Activated T-helper 1 cell treated with Interleukin-2 at 50 U/mL for 16 hours (primary cell): ENCODE measurements at regions not wholly inside any gene's neighbourhood (a gene's known extent, or its start where the extent isn't known, plus 50 kb on each side); places are given as distances from the start of the nearest gene placed in this dataset.

Experiments
- DNase-seq: peaks from one replicate; pipeline ENCODE4 v3.0.0-alpha.2; 2020; ENCODE audit warnings: low read depth

- DNase-seq, result no peak
These were observed 239.2 kb downstream of the MSRB3 start for GRCh38 chr12:65517656-65518210.

DNA sequence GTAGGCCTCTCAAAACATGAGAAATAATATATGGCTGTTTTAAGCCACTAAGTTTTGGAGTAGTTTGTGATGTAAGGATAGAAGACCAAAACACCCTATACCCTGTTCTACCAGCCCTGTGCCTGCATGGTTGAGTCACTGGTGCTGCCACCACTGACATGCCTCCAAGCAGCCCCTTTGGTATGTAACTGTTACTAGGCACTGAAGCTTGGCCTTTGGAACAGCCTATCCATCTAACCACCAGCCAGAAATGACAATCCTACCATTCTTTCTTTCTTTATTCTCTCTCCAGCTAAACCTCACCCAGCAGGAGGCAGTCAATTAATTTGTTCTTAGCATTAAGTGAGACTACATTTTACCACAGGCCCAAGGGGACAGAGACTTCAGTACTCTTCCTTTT is 240.3 kb downstream of the MSRB3 start:
- no peak for DNase-seq

- DNase-seq, result no peak
These were observed 242.2 kb downstream of the MSRB3 start for GRCh38 chr12:65520658-65521057.

DNA sequence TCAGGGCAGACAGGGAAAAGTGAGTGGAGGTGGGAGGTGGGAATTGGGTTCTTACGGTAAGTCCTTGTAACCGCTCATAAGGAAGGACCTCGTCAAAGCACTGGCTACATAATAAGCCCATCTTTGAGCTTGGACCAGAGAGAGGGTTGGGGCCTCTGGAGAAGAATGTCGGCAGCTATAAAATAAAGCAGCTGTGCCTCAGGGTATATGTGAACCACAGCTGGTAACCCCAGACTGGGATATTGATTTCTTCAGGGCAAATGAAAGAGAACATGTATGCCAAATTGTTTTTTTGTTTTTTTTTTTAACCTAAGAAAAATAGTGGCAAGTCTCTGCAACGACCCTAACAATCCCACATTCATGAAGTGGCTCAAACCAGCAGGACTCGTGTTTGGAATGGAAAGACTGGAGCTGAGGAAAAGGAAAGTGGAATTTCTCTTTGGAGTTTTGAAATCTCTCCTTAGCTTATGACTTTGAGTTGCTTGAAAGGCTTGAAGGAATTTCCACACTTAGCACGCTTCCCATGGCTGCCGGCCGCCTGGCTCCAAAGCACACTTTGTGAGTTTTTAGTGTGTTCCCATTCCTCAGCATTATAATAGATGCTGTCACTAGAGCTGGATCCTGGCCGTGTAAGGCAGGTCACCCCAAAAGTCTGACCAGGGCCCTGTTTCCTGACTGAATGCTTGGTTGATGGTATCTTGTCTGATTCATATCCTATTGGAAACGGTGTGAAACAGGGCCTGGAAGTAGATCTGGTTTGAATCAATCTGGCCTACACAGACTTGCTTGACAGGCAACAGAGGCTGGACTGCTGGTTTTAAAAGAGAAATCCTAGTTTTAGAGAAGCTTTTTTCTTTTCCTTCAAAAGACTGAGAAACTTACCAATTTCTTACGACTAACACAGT is 244.7 kb downstream of the MSRB3 start:
- DNase-seq, result no peak

DNA sequence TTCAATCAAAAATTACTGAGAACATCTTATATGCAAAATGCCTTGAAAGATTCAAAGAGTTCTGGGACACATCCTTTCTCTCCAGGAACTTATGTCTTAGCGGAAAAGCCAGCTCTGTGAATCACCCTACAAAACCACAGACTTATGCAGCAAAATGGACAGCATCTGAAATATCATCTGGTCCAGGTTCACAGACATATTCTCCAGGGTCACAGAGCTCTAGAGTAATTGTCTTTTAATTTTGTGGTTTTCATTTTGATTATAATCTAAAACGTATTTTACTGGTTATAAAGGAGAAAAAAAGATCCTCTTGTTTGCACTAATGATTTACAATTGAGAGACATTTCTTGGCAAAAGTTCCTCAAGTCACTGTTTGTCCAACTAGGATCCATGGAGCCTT is 246.2 kb downstream of the MSRB3 start:
- DNase-seq, result no peak

DNA sequence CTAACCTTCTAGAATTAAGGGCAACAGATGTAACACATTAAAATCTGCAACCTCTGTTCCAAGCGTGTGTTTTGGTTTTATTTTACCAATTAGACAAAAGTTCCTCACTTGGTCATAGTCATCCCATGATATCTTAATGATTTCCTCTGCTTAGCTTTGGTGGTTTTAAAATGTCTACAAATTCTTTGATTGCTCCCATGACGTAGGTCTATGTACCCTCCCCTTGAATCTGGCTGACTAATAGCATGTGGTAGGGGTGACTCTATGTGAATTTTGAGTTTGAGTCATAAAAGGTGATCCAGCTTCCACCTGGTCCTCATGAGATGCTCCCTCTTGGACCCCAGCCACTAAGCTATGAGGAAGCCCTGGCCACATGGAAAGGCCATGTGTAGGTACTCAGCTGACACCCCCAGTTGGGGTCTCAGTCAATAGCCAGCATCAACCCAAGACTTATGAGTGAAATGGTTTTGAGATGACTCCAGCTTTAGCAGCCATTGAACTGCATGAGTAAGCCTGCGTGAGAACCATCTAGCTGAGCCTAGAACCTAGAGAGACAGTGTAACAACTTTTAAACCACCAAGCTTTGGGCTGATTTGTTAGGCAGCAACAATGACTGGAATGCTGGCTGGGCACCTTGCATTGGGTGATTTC is 247.1 kb downstream of the MSRB3 start:
- no peak for DNase-seq

DNA sequence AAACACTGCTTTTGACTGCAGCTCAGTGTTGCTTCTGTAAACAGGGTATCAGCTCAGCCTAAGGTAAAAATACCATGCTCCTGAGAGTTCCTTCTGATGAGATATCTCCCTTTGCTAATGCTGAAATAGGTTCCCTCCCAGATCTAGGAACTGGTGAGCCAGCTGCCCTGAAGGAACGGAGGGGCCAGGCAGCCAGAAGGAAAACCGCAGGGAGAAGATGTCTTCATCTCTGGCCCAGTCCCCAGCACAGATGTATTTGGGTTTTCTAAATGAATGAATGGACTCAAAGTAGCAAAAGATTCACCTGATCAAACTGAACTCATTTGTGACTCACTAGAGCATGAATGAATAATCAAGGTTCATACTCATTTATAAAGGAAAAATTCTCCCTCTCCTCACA is 247.8 kb downstream of the MSRB3 start:
- DNase-seq, result no peak

DNA sequence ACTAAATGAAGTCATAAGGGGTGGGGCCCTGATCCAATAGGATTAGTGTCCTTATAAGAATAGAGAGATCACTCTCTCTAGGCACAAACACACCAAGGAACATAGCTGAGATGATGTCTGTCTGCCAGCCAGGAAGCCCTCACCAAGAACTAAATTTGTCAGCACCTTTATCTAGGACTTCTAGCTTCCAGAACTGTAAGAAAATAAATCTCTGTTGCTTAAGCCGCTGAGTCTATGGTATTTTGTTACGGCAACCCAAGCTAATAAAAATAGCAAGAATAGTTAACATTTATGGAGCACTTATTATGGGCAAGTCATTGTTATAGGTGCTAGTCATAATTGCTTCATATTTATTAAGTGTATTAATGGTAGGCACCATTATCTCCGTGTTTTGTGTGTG is 249.6 kb downstream of the MSRB3 start:
- DNase-seq, result no peak

GRCh38 chr12:65529106-65529505 is 250.6 kb downstream of the MSRB3 start:
- DNase-seq, result no peak

- no peak for DNase-seq
These were observed 251.4 kb downstream of the MSRB3 start for GRCh38 chr12:65529771-65530435.

GRCh38 chr12:65532162-65532561 is 253.7 kb downstream of the MSRB3 start:
- no peak for DNase-seq

GRCh38 chr12:65532764-65533163 is 254.3 kb downstream of the MSRB3 start:
- DNase-seq, result no peak

GRCh38 chr12:65533177-65533883 is 254.8 kb downstream of the MSRB3 start:
- no peak for DNase-seq

- no peak for DNase-seq
These were observed 255.9 kb downstream of the MSRB3 start for GRCh38 chr12:65534238-65534841.

- no peak for DNase-seq
These were observed 257.5 kb downstream of the MSRB3 start for GRCh38 chr12:65535946-65536345.

GRCh38 chr12:65536351-65536750 is 257.9 kb downstream of the MSRB3 start:
- DNase-seq, result no peak

GRCh38 chr12:65536876-65537681 is 258.6 kb downstream of the MSRB3 start:
- no peak for DNase-seq

DNA sequence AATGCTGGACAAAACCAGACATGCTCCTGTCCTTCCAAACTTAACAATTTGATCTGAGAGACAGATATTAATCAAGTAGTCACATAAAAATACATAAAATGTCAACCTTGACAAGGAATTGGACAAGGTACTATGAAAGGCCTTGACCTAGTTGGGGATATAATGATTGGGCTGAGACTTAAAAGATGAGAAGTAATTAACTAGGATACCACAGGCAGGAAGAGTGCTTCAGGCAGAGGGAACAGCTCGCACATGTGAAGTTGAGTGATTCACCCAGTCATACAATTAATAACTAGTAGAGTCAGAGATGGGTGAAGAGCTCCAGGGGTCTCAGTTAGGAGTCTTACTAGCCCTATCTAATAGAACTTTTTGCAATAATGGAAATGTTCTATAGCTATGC is 259.5 kb downstream of the MSRB3 start:
- no peak for DNase-seq

DNA sequence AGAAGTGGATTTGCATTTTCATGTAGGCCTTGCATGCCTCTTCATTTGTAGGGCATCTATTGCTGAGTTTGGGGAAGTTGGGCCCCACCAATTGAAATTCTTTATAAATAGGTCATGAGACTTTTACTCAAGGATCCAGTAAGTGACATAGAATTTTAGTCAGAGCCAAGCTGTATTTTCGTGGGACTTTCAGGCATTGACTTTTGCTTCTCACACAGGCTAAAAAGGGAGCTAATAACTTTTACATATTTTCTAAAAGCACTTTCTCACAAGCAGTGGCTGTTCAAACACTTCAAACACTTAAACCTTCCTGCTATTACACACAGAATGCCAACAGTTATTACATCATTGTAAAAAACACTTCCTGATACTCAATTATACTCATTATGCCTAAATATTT is 260.5 kb downstream of the MSRB3 start:
- DNase-seq, result no peak

DNA sequence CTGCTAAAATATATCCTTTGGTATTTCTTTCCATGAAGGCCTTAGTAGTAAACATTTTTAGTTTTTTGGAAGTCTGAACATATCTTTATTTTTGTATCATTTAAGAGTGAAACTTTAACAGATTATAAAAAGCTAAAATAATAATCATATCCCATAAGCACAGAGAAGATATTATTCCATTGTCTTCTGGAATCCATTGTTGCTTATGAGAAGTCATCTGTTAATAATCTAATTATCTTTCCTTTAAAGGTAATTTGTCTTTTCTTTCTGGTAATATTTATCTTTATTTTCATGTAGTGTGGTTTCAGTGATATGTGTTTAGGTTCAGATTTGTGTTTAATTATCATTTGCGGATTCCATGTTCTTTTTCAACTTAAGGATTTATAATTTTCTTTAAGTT is 261.7 kb downstream of the MSRB3 start:
- DNase-seq, result no peak

DNA sequence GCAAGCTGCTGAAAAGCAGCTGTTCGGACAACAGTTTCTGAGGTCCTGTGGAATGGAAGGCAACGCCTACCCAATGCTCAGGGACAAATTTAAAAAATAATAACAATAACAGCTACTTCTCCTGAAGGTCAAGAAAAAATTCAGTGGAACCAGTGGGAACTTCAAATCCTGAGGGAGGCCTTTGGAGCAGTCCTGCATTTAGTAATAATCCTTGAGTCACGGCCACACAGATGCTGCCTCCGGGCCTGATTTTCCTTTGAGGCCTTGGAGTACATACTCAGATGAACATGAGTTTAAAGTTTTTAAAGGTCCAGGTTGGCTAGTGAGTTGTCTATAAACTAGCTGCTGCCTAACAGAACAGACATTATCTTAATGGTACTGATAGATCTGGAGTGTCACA is 268.0 kb downstream of the MSRB3 start:
- DNase-seq, result no peak
